SHP77 (cell line): ENCODE measurements at regions not wholly inside any gene's neighbourhood (a gene's known extent, or its start where the extent isn't known, plus 50 kb on each side); places are given as distances from the start of the nearest gene placed in this dataset.
A peak's percentile ranks its signal among the peaks of the same experiment; 100 is the strongest.

Experiments
- DNase-seq, 2 experiments: peaks; one replicate each; lab custom pipeline; 2025; lab: John Stamatoyannopoulos, UW

DNA sequence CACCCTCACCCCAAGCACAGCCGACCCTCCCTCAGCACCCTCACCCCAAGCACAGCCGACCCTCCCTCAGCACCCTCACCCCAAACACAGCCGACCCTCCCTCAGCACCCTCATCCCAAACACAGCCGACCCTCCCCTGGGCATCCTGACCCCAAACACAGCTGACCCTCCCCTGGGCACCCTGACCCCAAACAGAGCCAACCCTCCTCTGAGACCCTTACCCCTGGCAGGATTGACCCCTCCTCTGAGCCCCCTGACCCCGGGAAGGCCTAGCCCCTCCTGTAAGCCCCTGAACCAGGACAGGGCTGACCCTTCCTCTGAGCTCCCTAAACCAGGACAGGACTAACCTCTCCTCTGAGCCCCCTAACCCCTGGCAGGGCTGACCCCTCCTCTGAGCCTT, 84.4 kb upstream of the RAB6C start:
- no peak for DNase-seq

DNA sequence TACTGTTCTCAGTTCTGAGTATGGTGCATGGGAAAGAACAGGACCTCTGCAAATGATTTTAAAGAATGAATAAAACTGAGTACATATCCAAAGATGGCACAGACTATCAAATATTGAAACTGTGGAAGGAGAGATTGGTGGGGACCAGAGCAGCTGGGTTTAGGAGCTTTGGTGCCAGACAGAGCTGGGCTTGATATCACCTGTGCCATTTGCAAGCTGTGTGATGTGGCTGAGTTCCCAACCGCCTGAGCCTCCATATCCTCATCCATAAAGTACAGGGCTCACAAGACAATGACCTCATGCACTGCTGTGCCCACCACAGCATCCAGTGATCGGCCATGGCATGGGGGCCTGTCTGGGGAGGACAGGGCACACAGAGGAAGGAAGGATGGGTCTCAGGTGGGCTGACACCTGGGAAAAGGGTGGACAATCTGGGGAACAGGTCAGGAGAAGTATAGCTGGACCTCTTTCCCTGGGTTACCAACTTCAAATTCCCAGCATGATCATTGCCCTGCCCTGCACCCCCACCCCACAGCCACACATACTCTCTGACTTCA, 83.9 kb upstream of the RAB6C start:
- no peak for DNase-seq

DNA sequence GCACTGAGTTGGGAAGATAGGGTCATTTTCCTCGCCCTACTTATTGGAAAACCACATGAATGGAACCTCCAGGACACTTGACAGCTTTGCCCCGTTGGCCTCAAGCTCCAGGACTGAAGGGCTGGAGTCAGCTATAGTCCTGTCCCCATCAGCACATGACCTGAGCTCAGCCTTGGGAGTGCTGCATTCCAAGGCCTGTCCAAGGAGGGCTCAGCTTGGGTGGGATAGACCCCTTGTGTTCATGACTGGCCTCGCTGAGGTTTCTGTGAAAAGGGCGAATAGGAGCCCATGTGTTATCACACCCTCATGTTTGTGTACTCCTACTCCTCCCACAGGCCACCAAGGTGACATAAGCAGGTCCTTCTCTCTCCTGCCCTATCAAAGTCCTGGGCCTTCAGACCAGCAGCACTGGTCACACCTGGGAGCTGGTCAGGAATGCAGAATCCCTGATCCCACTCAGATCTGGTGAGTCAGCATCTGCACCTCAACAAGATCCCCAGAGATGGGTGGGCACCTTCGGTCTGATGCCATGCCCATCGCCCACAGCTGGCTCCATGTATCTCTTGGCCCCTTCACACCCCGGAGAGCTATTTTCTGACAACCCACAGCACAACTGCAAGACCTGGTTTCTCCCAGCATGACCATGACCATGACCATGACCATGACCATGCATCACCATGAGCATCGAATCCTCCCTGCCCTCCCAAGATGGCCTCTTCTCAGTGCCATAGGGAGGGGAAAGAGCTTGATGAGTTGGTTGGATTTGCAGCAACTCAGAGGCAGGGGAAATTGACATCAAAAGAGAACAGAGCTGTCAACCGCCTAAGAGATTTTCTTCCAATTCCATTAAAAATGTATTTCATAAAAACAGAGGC, 83.0 kb upstream of the RAB6C start:
- no peak for DNase-seq

DNA sequence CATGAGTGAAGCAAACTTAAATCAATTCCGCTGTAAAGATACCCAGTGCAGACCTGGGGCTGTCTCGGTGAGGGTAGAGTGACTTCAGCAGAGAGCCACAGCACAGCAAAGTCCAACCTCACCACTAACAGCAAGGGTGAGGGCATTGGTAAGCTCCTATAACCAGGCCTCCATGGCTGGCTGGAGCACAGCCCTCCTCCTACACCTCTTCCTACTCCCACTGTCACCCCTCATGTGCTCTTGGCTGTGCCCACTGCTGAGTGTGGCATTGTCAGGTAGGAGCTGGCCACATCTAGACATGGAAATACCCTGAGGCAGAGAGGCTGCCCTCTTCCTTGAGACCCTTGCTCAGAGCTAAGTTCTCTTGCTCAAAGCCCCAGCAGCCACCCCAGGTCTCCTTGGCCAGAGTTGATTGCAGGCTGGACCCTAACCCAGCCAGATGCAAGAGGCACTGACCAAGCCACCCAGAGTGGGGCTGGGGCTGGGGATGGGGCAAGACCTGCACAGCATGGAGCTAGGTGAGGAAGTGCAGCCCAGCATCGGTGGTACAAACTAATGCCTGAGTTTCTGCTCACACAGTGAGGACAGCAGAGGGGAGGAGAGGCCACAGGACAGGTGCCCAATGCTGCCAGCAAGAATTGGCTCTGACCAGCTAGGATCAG, 77.6 kb upstream of the RAB6C start:
- no peak for DNase-seq

DNA sequence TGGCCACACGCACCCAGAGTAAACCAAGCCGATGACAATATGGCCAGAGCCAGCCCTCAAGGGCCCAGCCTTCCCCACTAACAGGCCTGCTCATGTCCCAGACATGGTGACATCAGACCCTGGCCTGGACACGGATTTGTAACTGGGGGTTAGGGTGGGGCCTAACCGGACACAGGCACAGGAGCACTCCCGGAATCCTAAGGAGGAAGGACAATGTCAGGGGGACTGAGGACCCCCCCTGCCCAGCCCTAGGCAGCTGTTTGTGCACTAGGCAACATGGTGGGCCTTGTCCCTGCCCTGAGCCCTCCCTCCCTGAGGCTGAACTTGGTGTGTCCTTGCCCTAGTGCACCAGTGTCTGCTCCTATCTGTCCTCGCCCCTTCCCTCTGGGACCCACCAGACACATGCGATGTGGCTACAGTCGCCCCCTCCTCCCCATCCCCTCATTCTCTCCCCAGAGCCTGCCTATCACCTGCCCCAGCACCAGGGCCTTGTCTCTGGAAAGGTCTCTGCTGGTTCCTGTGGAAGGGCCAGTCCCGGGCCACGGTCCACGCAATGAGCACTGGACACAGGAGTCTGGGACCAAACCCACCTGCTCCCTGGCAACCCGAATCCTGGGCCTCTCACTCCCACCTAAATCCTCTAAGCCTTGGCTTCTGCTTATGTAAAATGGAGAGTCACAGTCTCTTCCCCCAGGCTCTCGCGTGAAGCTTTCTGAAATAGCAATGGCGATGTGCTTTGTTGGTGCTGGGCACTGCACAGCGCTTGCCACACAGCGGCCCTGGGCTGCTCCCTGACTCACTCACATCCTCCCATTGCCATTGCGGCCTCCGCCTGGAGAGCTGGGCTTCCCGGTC, 76.5 kb upstream of the RAB6C start:
- DNase-seq: no peak

DNA sequence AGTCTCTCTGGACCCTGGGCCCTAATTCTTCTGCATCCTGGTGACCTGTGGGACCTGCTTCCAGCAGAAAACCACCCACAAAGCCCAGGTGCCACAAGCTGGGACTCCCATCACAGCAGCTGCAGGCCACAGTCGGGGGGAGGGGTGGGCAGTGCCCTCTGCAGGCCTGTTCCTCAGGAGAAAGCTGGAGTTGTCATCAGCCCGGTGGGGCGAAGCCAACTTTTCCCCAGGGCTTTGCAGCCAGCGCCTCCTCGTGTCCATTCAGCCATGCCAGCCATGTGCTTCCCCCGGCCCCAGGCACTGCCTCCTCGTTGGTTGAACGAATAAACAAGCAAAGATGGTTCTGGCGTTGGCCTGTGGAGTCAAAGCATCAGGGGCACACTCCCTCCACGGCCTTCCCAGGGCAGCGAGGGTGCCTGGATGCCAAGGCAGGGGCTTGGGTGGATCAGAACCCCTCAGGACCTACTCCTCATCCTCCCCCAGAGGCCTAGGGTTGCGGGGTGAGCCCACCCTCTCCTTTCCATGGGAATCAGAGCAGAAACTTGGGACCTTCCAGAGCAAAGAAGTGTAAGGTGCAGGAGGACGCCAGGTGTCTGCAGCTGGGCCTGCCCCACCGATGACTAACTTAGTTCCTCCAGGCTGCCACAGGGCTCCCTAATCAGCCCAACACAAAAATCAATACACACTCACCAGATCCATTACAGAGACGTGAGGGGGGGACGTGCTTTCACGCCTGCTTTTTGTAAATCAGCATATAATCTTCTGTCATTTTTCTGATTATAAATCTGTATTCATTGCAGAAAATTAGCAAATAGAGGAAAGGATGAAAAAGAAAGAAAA, 75.7 kb upstream of the RAB6C start:
- DNase-seq: peak in 1 of 2 experiments; percentile 43

DNA sequence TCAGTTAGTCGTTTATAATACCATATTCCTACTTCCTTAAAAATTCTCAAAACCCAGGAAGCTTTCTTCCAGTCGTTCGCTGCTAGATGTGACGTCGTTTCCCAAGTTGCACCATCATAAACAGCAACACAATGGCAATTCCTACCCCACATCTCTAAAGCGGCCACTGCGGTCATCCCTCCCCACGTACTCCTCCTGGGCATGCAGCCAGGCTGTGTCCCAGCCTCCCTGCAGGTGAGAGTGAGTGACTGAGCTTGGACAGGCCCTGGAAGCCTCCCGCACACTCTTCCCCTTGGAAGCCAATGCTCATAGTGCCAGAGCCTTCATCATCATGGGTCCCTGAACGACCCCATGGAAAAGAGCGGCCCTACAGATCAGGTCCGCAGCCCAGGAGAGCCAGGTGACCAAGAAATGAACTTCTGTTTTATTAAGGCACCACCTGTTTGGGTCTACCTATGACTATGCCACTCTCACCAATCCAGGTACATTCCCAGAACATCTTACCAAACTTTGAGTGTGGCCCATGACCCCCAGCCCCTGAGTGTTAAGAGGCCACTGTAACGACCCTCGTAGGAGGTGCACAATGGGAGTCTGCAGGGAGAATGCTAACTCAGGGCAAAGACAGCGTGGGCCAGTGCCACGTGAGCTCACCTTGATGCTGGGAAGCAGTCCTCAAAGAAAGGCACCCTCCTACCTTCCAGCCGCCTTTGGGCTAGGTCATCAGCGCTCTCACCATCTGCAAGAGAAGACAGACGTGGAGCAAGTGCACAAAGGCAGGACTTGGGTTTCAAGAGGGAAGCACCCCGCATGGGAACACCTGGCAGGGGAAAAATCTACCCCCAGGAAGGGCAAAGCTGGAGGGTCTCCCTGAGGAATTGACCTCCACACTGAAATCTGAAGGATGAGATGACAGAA, 74.7 kb upstream of the RAB6C start:
- peak; percentile 14 to 42 for DNase-seq

DNA sequence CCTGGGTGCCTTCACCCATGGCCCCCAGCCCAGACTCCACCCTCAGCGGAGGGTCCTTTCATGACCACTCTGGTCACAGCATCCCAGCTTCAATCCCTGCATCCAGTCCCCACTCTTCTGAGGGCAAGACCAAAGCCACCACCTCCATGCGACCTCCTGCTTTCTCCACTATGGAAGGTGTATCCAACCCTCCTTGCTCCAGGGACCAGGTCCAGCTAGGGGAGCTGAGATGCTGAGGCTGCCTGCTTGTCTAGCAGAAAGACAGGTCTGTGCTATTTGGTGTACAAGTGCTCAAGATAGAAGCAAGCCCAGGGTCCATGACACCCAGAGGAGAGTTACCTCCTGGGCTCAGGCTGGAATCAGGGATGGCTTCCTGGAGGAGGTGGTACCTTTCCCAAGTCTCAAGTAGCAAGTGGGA, 73.8 kb upstream of the RAB6C start:
- DNase-seq: no peak

DNA sequence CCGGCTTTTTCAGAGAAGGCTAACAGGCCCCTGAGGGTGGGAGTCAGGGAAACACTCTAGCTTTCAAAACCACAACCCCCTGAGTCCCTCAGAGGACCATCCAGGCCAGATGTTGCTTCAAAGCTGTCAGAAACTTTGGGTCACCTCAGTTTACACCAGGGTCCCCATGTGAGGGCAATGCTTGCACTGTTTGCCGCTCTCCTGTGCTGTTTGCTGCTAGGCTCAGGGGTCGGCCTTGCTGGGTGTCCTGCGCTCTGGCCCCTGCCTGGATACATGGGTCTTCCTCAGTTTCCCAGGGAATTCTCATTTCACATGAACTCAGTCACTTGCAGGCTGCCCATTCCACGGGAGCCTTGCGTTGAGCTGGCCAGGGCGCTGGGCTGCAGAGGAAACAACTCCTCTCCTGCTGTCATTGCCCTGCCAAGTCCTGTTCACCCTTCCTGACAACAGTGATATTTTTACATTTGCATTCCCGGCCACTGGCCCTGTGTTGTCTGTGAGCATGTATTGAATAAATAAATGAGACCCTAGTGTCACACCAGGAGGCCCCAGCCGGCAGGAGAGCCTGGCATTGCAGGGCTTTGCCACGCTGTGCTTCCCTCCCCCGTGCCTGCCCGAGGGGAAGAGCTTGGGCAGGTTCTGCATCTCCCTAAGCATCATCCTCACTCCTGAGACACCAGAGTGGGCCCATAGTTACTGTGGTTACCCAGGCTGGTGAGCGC, 73.2 kb upstream of the RAB6C start:
- no peak for DNase-seq

DNA sequence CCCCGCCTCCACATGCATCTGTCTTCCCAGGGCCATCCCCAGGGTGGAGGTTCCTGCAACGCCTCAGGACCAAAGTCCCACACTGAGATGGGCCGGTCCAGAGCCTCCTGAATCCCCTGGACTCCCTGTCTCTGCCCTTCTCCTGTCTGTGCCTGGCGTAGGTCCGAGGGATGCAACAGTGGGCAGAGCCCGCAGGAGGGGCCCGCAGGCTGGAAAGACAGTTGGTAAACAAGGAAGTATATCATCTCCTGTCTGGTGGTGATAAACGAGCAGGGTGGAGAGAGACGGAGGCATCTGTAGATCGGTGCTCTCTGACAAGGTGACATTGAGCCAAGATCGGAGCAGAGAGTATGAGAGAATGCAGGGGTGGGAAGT, 72.6 kb upstream of the RAB6C start:
- DNase-seq: no peak

DNA sequence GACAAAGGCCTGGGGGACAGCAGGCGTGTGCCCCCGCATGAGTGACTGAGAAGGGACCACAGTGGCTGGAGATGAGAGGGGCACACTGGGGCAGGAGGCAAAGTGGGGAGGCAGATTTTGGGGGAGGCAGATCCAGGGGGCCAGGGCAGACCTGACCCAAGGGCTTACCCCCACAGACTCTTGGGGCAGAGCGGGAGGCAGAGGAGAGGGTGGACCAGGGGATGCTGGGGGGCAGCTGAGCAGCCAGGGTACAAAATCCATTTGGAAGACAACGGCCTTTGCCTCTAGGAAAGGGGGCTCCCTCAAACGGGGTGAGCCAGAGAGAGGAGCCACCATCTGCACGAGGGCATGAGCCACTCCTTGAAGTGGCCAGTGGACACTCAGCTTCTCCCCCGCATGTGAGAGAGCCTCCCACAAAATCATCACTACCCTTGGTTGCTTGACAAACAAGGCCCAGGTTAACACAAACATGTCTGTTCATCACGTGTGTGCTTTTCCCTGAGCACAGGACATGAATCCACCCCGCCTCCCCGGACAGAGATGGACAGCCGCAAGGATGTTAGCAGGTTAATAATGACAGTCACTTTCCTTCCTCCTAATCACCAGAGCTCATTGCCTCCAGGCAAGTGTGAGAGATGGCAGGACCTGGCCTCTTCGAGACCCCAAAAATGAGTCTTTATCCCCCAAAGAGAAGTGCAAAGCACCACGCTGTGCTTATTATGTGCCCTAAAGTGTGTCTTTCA, 72.0 kb upstream of the RAB6C start:
- DNase-seq: no peak

DNA sequence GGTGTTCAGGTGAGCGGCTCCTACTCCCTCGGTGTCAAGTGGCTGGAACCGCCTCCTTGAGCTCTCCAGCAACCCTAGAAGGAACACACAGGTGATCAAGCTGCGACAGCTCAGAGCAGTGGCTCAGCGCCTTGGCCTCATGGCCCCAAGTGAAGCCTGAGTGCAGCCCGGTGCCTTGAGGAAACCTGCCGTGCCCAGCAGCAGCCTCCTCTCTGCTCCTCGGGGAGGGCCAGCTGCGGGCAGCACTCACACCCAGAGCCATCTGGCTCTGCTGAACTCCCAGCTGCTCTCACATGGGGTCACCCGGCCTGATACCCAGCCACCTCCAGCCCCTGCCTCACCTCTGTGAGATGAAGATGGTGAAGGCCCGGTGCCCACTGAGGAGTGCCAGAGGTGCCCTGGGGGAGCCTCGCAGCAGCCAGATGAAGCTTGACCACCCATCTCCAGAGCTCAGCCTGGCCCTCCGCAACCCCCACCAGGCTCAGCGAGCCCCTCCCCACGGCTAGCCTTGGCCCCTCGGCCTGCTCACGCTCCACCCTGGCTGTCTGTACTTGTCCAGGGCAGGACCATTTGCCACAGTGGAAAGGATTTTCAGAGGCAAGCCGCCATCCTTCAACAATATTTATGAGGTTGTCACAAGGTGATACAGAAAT, 70.6 kb upstream of the RAB6C start:
- no peak for DNase-seq

DNA sequence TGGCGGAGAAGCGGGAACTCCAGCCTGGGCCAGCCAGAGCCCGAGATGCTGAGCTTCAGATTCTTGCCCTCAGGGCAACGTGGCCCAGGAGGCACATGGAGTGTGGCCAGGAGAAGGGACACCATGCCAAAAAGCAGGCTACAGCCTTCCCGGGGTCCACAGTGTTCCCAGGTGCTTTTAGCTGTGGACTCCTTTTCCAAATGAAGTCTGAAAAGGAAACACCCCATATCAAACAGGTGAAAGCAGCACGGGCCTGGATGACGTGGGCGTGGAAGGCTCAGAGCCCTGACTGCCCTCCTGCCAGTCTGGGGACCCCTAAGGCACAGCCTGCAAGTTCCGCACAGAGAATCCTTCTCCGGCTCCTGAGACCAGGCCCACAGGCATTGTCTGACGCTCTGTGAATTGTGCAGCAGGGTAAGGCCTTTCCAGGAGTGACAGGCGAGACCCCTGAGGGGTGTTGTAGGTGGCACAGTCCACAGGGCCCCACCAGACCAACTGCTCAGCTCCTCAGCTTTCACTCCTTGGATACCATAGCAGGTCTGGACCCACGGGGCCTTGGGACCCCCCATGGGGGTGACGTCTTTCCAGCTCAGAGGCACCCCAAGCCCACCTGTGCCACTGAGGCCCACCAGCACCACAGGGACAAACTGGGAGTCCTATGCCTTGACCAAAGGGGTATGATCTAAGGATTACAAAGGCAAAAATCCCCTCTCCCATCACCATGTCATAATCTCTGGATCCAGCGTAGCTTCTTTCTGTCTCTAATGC, 69.6 kb upstream of the RAB6C start:
- DNase-seq: no peak

DNA sequence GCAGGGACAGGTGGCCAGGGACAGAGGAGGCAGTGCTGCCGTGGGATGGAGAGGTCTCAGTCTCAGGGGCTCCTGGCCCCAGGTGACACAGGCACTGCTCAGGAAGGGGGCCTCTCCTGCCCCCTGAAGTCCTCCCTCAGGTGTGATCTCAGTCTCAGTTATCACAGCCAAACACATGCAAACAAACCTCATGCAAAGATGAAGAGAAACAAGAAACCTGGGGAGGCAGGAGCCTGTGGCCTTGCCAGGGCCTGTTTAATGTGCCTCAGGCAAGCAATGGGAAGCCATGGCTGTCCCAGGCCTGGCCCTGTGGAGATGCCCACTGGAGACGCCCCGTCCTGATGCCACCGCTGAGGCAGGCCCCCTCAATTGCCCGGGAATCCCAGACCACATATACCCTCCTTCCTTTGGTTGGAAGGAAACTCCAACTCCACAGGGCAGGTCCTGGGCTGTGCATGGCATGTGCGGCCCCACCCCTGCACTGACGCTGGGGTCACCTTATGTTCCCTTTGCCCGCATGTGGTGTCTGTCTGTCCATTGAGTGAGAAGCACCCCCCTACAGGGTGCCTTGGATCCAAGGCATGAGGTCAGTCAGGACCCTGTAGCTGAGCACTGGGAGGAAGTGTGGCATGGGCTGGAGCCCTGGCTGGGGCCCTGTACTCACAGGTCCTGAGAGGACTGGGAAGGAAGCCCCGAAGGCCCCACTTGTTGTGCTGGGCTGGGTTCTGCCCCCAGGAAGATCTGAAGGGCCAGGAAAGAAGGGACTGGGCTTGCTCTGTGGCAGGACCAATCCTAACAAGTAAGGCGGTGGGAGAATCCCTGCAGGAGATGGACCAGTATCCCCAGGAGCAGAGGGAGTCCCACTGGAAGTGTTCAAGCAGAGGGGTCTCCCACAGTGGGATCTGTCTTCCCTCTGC, 68.8 kb upstream of the RAB6C start:
- no peak for DNase-seq

DNA sequence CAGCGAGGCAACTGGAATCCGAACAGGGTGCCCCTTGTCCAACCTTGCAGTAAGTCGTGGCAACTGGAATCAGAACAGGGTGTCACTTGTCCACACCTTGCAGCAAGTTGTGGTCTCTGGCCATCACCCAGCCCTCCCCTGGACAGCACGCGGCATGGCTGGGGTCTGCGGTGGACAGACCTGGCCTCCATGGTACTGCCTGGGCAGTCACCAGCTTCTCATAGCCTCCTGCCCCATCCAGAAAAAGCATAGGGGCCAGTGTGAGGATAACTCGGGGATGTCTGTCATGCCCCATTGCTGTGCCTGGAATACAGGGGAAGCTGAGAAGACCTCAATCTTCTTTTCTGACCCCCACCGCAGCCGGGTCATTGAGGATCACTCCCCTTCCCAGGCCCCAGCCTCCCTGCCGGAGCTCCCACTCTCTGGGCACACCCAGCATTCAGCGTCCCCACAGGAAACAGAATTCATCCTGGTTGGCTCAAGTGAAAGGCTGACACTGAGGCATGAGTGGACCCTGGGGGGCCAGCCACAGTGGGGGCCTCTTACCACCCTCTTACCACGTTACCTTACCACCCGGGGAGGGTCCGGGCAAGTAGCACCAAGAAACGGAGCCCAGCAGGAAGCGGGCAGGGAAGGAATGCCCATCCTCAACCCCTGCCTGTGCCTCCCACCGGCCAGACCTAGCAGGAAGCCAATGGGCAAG, 68.0 kb upstream of the RAB6C start:
- DNase-seq: no peak
